H9 (cell line): ENCODE measurements at regions not wholly inside any gene's neighbourhood (a gene's known extent, or its start where the extent isn't known, plus 50 kb on each side); places are given as distances from the start of the nearest gene placed in this dataset.

Experiments used
- DNase-seq: peaks from one replicate; pipeline ENCODE4 v3.0.0-alpha.2; 2017
- H2AFZ ChIP-seq: one replicate; pipeline ENCODE4 v1.6.1; 2013; ENCODE audit warnings: mild to moderate bottlenecking, low read length, control low read depth, moderate library complexity
- H2AK5ac ChIP-seq: 2 replicates; pipeline ENCODE4 v1.6.1; 2013; ENCODE audit warnings: low read length, control low read depth, mixed read lengths; ENCODE audit not compliant: insufficient read length
- H2BK120ac ChIP-seq: one replicate; pipeline ENCODE4 v1.6.1; 2013; ENCODE audit warnings: low read depth, mild to moderate bottlenecking, low read length, control low read depth, inconsistent platforms; ENCODE audit not compliant: poor library complexity, severe bottlenecking
- H2BK12ac ChIP-seq: 2 replicates; pipeline ENCODE4 v1.6.1; 2013; ENCODE audit warnings: low read length, control low read depth, mixed read lengths, low read depth; ENCODE audit not compliant: insufficient read length
- H2BK15ac ChIP-seq: 2 replicates; pipeline ENCODE4 v1.6.1; 2013; ENCODE audit warnings: low read depth, low read length, control low read depth
- H2BK20ac ChIP-seq: one replicate; pipeline ENCODE4 v1.6.1; 2013; ENCODE audit warnings: low read depth, mild to moderate bottlenecking, low read length, control low read depth, inconsistent platforms; ENCODE audit not compliant: poor library complexity, severe bottlenecking
- H2BK5ac ChIP-seq: 2 replicates; pipeline ENCODE4 v1.6.1; 2013; ENCODE audit warnings: low read length, control low read depth, mixed read lengths; ENCODE audit not compliant: insufficient read length
- H3K14ac ChIP-seq: 2 replicates; pipeline ENCODE4 v1.6.1; 2013; ENCODE audit warnings: low read length, control low read depth; ENCODE audit not compliant: insufficient read depth
- H3K18ac ChIP-seq: 2 replicates; pipeline ENCODE4 v1.6.1; 2013; ENCODE audit warnings: low read depth, mild to moderate bottlenecking, mixed read lengths, low read length, control low read depth; ENCODE audit not compliant: insufficient read length
- H3K23ac ChIP-seq: 2 replicates; pipeline ENCODE4 v1.6.1; 2013; ENCODE audit warnings: low read length, control low read depth, mixed read lengths, low read depth; ENCODE audit not compliant: insufficient read length
- H3K23me2 ChIP-seq: 2 replicates; pipeline ENCODE4 v1.6.1; 2013; ENCODE audit warnings: low read depth, mild to moderate bottlenecking, mixed read lengths, low read length, control low read depth; ENCODE audit not compliant: insufficient read length, poor library complexity, severe bottlenecking
- H3K27ac ChIP-seq: 2 replicates; pipeline ENCODE4 v1.5.1; 2013; ENCODE audit warnings: low read length, control low read depth, mixed read lengths, low read depth; ENCODE audit not compliant: insufficient read length
- H3K27me3 ChIP-seq: 2 replicates; pipeline ENCODE4 v1.6.1; 2013; ENCODE audit warnings: low read length, control low read depth, inconsistent platforms; ENCODE audit not compliant: insufficient read depth
- H3K4ac ChIP-seq: 2 replicates; pipeline ENCODE4 v1.6.1; 2013; ENCODE audit warnings: low read depth, mild to moderate bottlenecking, control low read depth, inconsistent platforms, low read length, moderate library complexity
- H3K4me1 ChIP-seq: 2 replicates; pipeline ENCODE4 v1.6.1; 2013; ENCODE audit warnings: low read length, control low read depth, inconsistent platforms; ENCODE audit not compliant: insufficient read depth
- H3K4me2 ChIP-seq: 2 replicates; pipeline ENCODE4 v1.6.1; 2013; ENCODE audit warnings: low read length, control low read depth, mixed read lengths; ENCODE audit not compliant: insufficient read length, insufficient read depth
- H3K56ac ChIP-seq: 2 replicates; pipeline ENCODE4 v1.6.1; 2013; ENCODE audit warnings: low read depth, mild to moderate bottlenecking, mixed read lengths, low read length, control low read depth; ENCODE audit not compliant: insufficient read length
- H3K79me1 ChIP-seq: 2 replicates; pipeline ENCODE4 v1.6.1; 2013; ENCODE audit warnings: low read depth, mild to moderate bottlenecking, moderate library complexity, low read length, control low read depth, inconsistent platforms; ENCODE audit not compliant: insufficient read depth, poor library complexity, severe bottlenecking
- H3K79me2 ChIP-seq: 2 replicates; pipeline ENCODE4 v1.6.1; 2013; ENCODE audit warnings: low read length, control low read depth, inconsistent platforms; ENCODE audit not compliant: insufficient read depth
- H3K9ac ChIP-seq: 2 replicates; pipeline ENCODE4 v1.6.1; 2013; ENCODE audit warnings: low read length, control low read depth, mixed read lengths; ENCODE audit not compliant: insufficient read length; ENCODE audit errors: extremely low read depth
- H3K9me3 ChIP-seq: one replicate; pipeline ENCODE4 v1.6.1; 2013; ENCODE audit warnings: low read depth, low read length, inconsistent platforms; ENCODE audit not compliant: control insufficient read depth
- H3T11ph ChIP-seq: one replicate; pipeline ENCODE4 v1.6.1; 2013; ENCODE audit warnings: mild to moderate bottlenecking, low read length, control low read depth, inconsistent platforms
- H4K20me1 ChIP-seq: one replicate; pipeline ENCODE4 v1.6.1; 2013; ENCODE audit not compliant: control insufficient read depth, insufficient read length, insufficient read depth
- H4K5ac ChIP-seq: 2 replicates; pipeline ENCODE4 v1.6.1; 2013; ENCODE audit warnings: low read depth, mild to moderate bottlenecking, mixed read lengths, low read length, control low read depth; ENCODE audit not compliant: insufficient read length
- H4K8ac ChIP-seq: replicated peaks from 2 replicates; pipeline ENCODE4 v1.6.1; 2013; ENCODE audit warnings: low read length, control low read depth, mixed read lengths, low read depth; ENCODE audit not compliant: insufficient read length
- H4K91ac ChIP-seq: 2 replicates; pipeline ENCODE4 v1.6.1; 2013; ENCODE audit warnings: low read depth, mild to moderate bottlenecking, moderate library complexity, mixed read lengths, low read length, control low read depth; ENCODE audit not compliant: insufficient read length
- H3K27ac Mint-ChIP-seq, 3 experiments: 2 replicates in 2 of 3; 3 replicates in 1 of 3; pipeline ENCODE4 v1.8.0; 2020 to 2021; ENCODE audit warnings: mixed read lengths in 3 of 3, mild to moderate bottlenecking in 1 of 3, moderate library complexity in 1 of 3
- H3K27me3 Mint-ChIP-seq: 2 replicates; pipeline ENCODE4 v1.8.0; 2021; ENCODE audit warnings: low read depth, mild to moderate bottlenecking, moderate library complexity, mixed read lengths
- H3K36me3 Mint-ChIP-seq, 3 experiments: 2 replicates in 2 of 3; 3 replicates in 1 of 3; pipeline ENCODE4 v1.8.0; 2020 to 2021; ENCODE audit warnings: low read depth in 3 of 3, mixed read lengths in 3 of 3; ENCODE audit not compliant: insufficient read depth in 1 of 3
- H3K4me1 Mint-ChIP-seq, 2 experiments: 2 replicates each; pipeline ENCODE4 v1.8.0; 2020; ENCODE audit warnings: mixed read lengths in 2 of 2
- H3K4me3 Mint-ChIP-seq, 2 experiments: 2 replicates in 1 of 2; 3 replicates in 1 of 2; pipeline ENCODE4 v1.8.0; 2020 to 2021; ENCODE audit warnings: mild to moderate bottlenecking in 2 of 2, mixed read lengths in 2 of 2, moderate library complexity in 1 of 2
- H3K9me3 Mint-ChIP-seq, 2 experiments: 2 replicates in 1 of 2; 3 replicates in 1 of 2; pipeline ENCODE4 v1.8.0; 2020; ENCODE audit warnings: mild to moderate bottlenecking in 2 of 2, mixed read lengths in 2 of 2, moderate library complexity in 1 of 2
- CTCF ChIP-seq: fragments of 200-600 bp; sonication (generic); conservative IDR thresholded peaks from 3 replicates; pipeline ENCODE4 v1.8.0; 2021; ENCODE audit warnings: antibody characterized with exemption, mild to moderate bottlenecking
- WGBS: extraction: QIAGEN DNeasy Blood & Tissue Kit; methylation state at CpG from one replicate; pipeline ENCODE4 v1.1.7; 2013; ENCODE audit warnings: missing lambda C conversion rate, low lambda C conversion rate, mixed read lengths; ENCODE audit not compliant: insufficient read length; ENCODE audit errors: extremely low coverage; 5-methylcytosine and 5-hydroxymethylcytosine counted together

- H3K9me3 Mint-ChIP-seq: no peaks in the 10 kb centered on the region; a peak in 1 of 5 replicates
- no peak for TF ChIP-seq CTCF
- H3K4me1 ChIP-seq: no peaks in the 10 kb centered on the region
Measured at GRCh38 chr2:192419786-192420185, 225.1 kb upstream of the TMEFF2 start.

More at GRCh38 chr2:192419786-192420185, 225.1 kb upstream of the TMEFF2 start:
- no peak overlapping the region for H3K4me3 Mint-ChIP-seq
- Histone ChIP-seq H3K9ac (no peak overlapping the region), H3K79me1 (no peaks in the 10 kb centered on the region), H3K79me2 (no peaks in the 10 kb centered on the region), H2BK15ac (no peak overlapping the region), H3K9me3 (no peaks in the 10 kb centered on the region), H3K56ac (no peak overlapping the region), H3K18ac (no peak overlapping the region), H2AFZ (no peak overlapping the region), H2BK20ac (no peak overlapping the region), H4K8ac (no peak overlapping the region), H3K27ac (no peak overlapping the region), H3K4me2 (no peak overlapping the region), H2BK12ac (no peak overlapping the region), H3K4ac (no peak overlapping the region), H4K91ac (no peak overlapping the region), H3T11ph (no peak overlapping the region), H2AK5ac (no peak overlapping the region), H3K27me3 (no peaks in the 10 kb centered on the region), H4K5ac (no peak overlapping the region), H4K20me1 (no peaks in the 10 kb centered on the region), H2BK5ac (no peak overlapping the region), H3K14ac (no peak overlapping the region), H3K23me2 (no peaks in the 10 kb centered on the region), H2BK120ac (no peak overlapping the region), H3K23ac (no peak overlapping the region)
- H3K4me1 Mint-ChIP-seq: no peaks in the 10 kb centered on the region
- H3K36me3 Mint-ChIP-seq: no peaks in the 10 kb centered on the region
- H3K27me3 Mint-ChIP-seq: no peaks in the 10 kb centered on the region
- no peak overlapping the region for H3K27ac Mint-ChIP-seq
- no CpG with 5 or more reads among the region's 2 CpGs for WGBS
- no peak for DNase-seq
